Gastrocnemius medialis (tissue), 4 donors: ENCODE measurements at regions not wholly inside any gene's neighbourhood (a gene's known extent, or its start where the extent isn't known, plus 50 kb on each side); places are given as distances from the start of the nearest gene placed in this dataset.

Experiments used
- POLR2A ChIP-seq, 2 donors: fragments of 450-650 bp; IDR thresholded peaks; one replicate each; pipeline ENCODE4 v1.6.1; 2017; ENCODE audit warnings: antibody characterized with exemption in 2 of 2, mild to moderate bottlenecking in 2 of 2, moderate library complexity in 2 of 2
- TF ChIP-seq, protein P1 (sequence below), 5 experiments: fragments of 450-650 bp in 3 of 5; fragments of 200-600 bp in 2 of 5; sonication (generic) in 2 of 5; IDR thresholded peaks in 4 of 5; conservative IDR thresholded peaks in 1 of 5; 1 replicate in 4 of 5; 2 replicates in 1 of 5; pipeline ENCODE4 v1.5.1; 2016 to 2019; ENCODE audit warnings: antibody characterized with exemption in 5 of 5, mild to moderate bottlenecking in 3 of 5, moderate library complexity in 3 of 5

DNA sequence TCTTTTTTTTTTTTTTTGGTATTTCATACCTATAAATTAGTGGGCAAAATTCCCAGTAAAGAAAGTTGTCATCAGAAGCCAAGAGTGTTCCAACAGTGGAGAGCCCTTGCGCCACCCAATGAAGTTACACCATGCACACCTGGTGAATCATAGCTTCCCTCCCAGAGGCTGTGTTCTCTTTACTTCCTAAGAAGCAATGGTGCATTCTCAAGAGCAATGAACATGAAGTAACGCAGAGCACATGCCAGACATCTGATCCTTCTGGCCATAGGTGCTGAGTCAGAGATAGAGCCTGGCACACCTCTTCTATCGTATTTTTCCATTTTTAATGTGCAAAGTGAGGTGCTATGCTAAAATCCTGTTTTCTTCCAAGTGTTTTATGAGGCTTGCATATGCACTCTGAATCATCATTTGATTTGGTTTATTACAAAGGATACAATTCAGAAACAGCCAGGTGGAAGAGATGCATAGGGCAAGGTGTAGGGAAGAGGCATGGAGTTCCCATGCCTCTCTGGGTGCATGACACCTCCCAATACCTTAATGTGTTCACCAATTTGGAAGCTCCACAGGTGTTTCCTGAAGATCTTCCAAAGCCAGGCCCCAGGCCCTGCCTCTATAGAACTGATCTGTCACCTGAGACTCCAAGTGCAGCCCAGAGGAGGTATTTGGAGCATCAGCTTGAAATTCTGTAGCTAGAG, 408.0 kb downstream of the SIPA1L2 start:
- TF ChIP-seq, protein P1, sequence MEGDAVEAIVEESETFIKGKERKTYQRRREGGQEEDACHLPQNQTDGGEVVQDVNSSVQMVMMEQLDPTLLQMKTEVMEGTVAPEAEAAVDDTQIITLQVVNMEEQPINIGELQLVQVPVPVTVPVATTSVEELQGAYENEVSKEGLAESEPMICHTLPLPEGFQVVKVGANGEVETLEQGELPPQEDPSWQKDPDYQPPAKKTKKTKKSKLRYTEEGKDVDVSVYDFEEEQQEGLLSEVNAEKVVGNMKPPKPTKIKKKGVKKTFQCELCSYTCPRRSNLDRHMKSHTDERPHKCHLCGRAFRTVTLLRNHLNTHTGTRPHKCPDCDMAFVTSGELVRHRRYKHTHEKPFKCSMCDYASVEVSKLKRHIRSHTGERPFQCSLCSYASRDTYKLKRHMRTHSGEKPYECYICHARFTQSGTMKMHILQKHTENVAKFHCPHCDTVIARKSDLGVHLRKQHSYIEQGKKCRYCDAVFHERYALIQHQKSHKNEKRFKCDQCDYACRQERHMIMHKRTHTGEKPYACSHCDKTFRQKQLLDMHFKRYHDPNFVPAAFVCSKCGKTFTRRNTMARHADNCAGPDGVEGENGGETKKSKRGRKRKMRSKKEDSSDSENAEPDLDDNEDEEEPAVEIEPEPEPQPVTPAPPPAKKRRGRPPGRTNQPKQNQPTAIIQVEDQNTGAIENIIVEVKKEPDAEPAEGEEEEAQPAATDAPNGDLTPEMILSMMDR (IDR thresholded peaks at IDR 0.05 in 4 of 5, conservative IDR thresholded peaks at IDR 0.05 in 1 of 5) = no peak
- no peak for TF ChIP-seq POLR2A (IDR thresholded peaks at IDR 0.05)
